WI38 (cell line): ENCODE measurements at regions not wholly inside any gene's neighbourhood (a gene's known extent, or its start where the extent isn't known, plus 50 kb on each side); places are given as distances from the start of the nearest gene placed in this dataset.

Source experiments
- H3K4me3 ChIP-seq: 2 replicates; pipeline ENCODE4 v1.5.1; 2011; ENCODE audit warnings: low read depth, mild to moderate bottlenecking, control low read depth, low read length
- TF ChIP-seq, protein P1 (sequence below): IDR thresholded peaks from 2 replicates; pipeline ENCODE4 v1.5.1; 2012; ENCODE audit warnings: low read depth, mild to moderate bottlenecking, control low read depth, low read length

DNA sequence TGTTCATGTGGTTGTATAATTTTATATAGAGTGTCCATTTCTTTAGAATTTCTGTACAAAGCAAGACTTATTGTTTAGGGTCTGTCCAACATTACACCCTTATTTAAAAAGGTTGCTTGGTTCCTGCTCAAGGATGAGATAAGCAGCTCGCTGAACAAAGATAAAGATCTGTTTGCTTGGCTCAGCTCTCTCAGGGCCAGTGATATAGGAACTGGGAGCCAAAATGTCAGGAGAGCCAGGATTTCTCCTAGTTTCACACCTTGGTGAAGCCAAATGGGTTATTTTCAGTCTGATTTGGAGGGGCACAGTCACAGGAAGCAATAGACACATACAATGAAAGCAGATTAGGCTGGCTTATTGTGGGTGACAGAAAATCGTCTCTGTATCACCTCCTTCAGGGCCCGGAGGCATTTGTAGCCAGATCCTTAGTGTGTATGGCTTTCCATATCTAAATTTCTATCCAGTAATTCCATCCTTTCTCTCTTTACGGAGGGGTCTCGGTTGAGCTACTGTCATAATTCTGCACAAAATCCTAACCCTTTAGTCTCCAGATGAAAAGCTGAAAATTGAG is 396.4 kb downstream of the TMEM232 start:
- TF ChIP-seq, protein P1, sequence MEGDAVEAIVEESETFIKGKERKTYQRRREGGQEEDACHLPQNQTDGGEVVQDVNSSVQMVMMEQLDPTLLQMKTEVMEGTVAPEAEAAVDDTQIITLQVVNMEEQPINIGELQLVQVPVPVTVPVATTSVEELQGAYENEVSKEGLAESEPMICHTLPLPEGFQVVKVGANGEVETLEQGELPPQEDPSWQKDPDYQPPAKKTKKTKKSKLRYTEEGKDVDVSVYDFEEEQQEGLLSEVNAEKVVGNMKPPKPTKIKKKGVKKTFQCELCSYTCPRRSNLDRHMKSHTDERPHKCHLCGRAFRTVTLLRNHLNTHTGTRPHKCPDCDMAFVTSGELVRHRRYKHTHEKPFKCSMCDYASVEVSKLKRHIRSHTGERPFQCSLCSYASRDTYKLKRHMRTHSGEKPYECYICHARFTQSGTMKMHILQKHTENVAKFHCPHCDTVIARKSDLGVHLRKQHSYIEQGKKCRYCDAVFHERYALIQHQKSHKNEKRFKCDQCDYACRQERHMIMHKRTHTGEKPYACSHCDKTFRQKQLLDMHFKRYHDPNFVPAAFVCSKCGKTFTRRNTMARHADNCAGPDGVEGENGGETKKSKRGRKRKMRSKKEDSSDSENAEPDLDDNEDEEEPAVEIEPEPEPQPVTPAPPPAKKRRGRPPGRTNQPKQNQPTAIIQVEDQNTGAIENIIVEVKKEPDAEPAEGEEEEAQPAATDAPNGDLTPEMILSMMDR: no peak
- no peak overlapping the region for H3K4me3 ChIP-seq

- TF ChIP-seq, protein P1: no peak
- no peak overlapping the region for H3K4me3 ChIP-seq
These were observed 393.1 kb downstream of the TMEM232 start for GRCh38 chr5:110333384-110333783.

DNA sequence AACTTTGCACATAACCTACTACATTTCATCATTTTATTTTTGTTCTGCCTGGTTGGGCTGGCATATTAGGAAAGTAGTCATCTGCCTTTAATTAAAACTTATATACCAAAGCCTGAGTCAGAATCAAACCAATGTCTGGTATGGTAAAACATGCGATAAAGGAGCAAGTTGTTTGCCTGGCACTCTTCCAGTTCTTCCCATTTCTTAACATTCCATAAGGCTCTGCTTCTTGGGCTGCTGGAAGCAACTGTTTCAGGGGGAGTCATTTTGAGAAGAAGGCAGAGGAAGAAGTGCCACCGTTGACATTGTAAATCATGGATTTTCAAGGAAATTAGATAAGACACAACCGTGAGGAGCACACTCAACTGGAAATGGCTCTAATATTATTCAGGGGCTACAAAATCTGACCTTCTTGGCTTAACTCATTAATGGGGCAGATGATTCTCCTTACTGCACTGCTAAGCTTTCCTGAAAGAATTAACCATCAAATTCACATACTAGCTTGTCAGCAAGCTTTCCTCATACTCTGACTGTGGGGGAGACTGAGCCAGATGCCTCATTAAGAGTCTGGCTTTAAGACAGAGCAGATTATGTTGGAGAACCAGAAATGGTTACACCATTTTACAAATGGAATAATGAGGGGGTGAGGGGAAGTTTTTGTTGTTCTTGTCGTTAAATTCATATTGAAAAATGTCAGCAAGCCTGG is 391.0 kb downstream of the TMEM232 start:
- H3K4me3 ChIP-seq: no peak overlapping the region
- TF ChIP-seq, protein P1: no peak

DNA sequence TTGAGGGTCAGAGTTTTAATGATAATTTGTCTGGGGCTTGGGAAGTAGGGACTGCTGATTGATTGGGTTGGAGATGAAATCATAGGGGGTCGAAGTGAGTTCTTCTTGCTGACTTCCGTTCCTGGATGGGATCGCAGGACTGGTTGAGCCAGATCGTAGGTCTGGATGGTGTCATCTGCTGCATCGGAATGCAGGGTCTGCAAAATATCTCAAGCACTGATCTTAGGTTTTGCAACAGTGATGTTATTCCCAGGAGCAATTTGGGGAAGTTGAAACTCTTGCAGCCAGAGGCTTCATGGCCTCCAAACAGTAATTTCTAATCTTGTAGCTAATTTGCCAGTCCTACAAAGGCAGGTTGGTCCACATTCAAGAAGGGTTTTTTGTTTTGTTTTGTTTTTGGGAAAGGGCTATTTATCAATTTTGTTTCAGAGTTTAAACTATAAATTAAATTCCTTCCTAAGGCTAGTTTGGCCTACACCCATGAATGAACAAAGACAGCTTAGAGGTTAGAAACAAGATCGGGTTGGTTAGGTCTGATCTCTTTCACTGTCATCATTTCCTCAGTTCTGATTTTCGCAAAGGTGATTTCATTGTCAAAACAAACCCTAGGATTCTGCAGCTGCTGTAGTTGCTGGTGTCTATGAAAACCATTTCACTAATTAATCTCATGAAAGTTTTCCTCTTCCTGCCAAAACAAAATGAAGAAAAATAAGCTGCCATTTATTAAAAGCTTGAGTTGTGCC is 388.0 kb downstream of the TMEM232 start:
- H3K4me3 ChIP-seq: no peak overlapping the region
- TF ChIP-seq, protein P1: no peak

GRCh38 chr5:110339399-110339798 is 387.1 kb downstream of the TMEM232 start:
- TF ChIP-seq, protein P1: no peak
- H3K4me3 ChIP-seq: no peak overlapping the region

DNA sequence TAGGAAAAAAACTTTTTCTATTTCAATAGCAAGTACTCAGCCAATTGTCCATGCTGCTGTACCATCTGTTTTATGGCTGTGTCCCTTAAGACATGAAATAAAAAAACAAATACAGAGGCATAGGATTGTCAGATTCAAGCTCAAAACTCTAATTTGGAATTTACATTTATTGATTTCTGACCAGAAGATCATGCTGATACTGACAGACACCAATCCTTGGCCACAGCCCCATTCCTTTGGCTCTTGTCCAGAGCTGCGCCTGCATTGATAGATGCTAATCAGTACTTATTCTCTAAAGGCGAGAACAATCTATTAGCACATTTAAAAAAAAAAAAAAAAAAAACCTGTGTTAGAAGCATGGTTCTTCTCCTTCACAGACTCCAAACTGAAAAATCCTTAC is 384.6 kb downstream of the TMEM232 start:
- no peak overlapping the region for H3K4me3 ChIP-seq
- TF ChIP-seq, protein P1: no peak

- TF ChIP-seq, protein P1: no peak
- no peak overlapping the region for H3K4me3 ChIP-seq
These were observed 383.8 kb downstream of the TMEM232 start for GRCh38 chr5:110342683-110343082.
